Natural killer cell (primary cell): ENCODE measurements at regions not wholly inside any gene's neighbourhood (a gene's known extent, or its start where the extent isn't known, plus 50 kb on each side); places are given as distances from the start of the nearest gene placed in this dataset.

Experiments used
- ATAC-seq, 3 donors: fragments of 150-1000 bp in 2 of 3; fragments of 200-7000 bp in 1 of 3; cut with Tn5 transposase; 1 replicate in 1 of 3; 2 replicates in 2 of 3; pipeline ENCODE4 v1.10.0; 2021; ENCODE audit warnings: mild to moderate bottlenecking in 2 of 3, moderate library complexity in 2 of 3
- DNase-seq, 2 donors: peaks; one replicate each; pipeline versions ENCODE4 v3.0.0 to v3.0.0-alpha.2; 2013 to 2021; ENCODE audit warnings: mixed read lengths in 1 of 2
- H3K27ac ChIP-seq: one replicate; pipeline ENCODE4 v1.5.1; 2013; ENCODE audit warnings: mild to moderate bottlenecking, low read length
- H3K27me3 ChIP-seq: one replicate; pipeline ENCODE4 v1.6.1; 2013; ENCODE audit warnings: low read length; ENCODE audit not compliant: control insufficient read depth, insufficient read depth
- H3K36me3 ChIP-seq: one replicate; pipeline ENCODE4 v1.6.1; 2013; ENCODE audit warnings: low read length; ENCODE audit not compliant: control insufficient read depth, insufficient read depth
- H3K4me1 ChIP-seq: one replicate; pipeline ENCODE4 v1.6.1; 2013; ENCODE audit warnings: low read length; ENCODE audit not compliant: control insufficient read depth, insufficient read depth
- H3K4me3 ChIP-seq: one replicate; pipeline ENCODE4 v1.5.1; 2013; ENCODE audit warnings: low read length
- H3K9me3 ChIP-seq: one replicate; pipeline ENCODE4 v1.6.1; 2013; ENCODE audit warnings: low read length; ENCODE audit not compliant: control insufficient read depth, insufficient read depth
- H3K27ac Mint-ChIP-seq, 2 donors: one replicate each; pipeline ENCODE4 v1.8.0; 2022; ENCODE audit warnings: mild to moderate bottlenecking in 2 of 2, mixed read lengths in 2 of 2, moderate library complexity in 1 of 2
- H3K27me3 Mint-ChIP-seq, 2 donors: one replicate each; pipeline ENCODE4 v1.8.0; 2022; ENCODE audit warnings: low read depth in 2 of 2, mixed read lengths in 2 of 2
- H3K36me3 Mint-ChIP-seq: one replicate; pipeline ENCODE4 v1.8.0; 2022; ENCODE audit warnings: mixed read lengths
- H3K4me1 Mint-ChIP-seq, 2 donors: one replicate each; pipeline ENCODE4 v1.8.0; 2022; ENCODE audit warnings: mixed read lengths in 2 of 2
- H3K4me3 Mint-ChIP-seq: one replicate; pipeline ENCODE4 v1.8.0; 2022; ENCODE audit warnings: mild to moderate bottlenecking, moderate library complexity, mixed read lengths
- H3K9me3 Mint-ChIP-seq, 2 donors: one replicate each; pipeline ENCODE4 v1.8.0; 2022; ENCODE audit warnings: mixed read lengths in 2 of 2
- WGBS: methylation state at CpG from one replicate; pipeline ENCODE4 v1.1.7; 2013; ENCODE audit warnings: missing lambda C conversion rate; ENCODE audit not compliant: insufficient coverage; 5-methylcytosine and 5-hydroxymethylcytosine counted together
- intact Hi-C: fragments of 100-400 bp; cut with micrococcal nuclease; formaldehyde crosslinking; loops from one replicate; pipeline ENCODE4 v1.14.2; 2022
- TF ChIP-seq, protein P1 (sequence below): fragments of 200-600 bp; IDR thresholded peaks from one replicate; pipeline ENCODE4 v1.8.0; 2022; ENCODE audit warnings: antibody characterized with exemption

DNA sequence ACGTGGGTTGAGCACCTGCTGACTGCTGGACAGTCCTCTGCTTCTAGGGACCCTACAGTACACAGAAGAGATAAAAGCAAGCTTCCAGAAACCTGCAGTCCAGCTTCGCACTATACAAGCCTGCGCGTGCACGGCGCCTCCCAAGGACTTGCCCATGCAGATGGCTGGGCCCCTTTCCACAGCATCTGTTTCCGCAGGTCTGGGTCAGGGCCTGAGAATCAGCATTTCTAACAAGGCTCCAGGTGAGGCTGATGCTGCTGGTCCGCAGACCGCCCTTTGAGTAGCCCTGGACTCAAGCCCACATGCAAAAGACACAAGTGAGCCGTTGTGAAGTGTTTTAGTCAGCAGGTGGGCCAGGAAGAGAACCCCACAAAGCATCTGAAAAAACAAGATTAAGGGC, 133.1 kb downstream of the HSD17B3 start:
- no peak overlapping the region for H3K27ac ChIP-seq
- peaks cover 2% of the 10 kb centered on the region for H3K27me3 ChIP-seq
- Mint-ChIP-seq H3K36me3 (no peaks in the 10 kb centered on the region), H3K4me1 (no peaks in the 10 kb centered on the region), H3K9me3 (no peaks in the 10 kb centered on the region), H3K27me3 (peaks cover 8 to 30% of the 10 kb centered on the region in 2 donors), H3K27ac (no peak overlapping the region), H3K4me3 (no peak overlapping the region)
- no peaks in the 10 kb centered on the region for H3K4me1 ChIP-seq
- no peaks in the 10 kb centered on the region for H3K9me3 ChIP-seq
- 89% methylated on average over 10 of the region's 10 CpGs for WGBS
- intact Hi-C loops, result no loop called here
- no peak overlapping the region for H3K4me3 ChIP-seq
- H3K36me3 ChIP-seq, result no peaks in the 10 kb centered on the region
- ATAC-seq (no peak), DNase-seq (no peak)
- TF ChIP-seq, protein P1, sequence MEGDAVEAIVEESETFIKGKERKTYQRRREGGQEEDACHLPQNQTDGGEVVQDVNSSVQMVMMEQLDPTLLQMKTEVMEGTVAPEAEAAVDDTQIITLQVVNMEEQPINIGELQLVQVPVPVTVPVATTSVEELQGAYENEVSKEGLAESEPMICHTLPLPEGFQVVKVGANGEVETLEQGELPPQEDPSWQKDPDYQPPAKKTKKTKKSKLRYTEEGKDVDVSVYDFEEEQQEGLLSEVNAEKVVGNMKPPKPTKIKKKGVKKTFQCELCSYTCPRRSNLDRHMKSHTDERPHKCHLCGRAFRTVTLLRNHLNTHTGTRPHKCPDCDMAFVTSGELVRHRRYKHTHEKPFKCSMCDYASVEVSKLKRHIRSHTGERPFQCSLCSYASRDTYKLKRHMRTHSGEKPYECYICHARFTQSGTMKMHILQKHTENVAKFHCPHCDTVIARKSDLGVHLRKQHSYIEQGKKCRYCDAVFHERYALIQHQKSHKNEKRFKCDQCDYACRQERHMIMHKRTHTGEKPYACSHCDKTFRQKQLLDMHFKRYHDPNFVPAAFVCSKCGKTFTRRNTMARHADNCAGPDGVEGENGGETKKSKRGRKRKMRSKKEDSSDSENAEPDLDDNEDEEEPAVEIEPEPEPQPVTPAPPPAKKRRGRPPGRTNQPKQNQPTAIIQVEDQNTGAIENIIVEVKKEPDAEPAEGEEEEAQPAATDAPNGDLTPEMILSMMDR, result no peak

DNA sequence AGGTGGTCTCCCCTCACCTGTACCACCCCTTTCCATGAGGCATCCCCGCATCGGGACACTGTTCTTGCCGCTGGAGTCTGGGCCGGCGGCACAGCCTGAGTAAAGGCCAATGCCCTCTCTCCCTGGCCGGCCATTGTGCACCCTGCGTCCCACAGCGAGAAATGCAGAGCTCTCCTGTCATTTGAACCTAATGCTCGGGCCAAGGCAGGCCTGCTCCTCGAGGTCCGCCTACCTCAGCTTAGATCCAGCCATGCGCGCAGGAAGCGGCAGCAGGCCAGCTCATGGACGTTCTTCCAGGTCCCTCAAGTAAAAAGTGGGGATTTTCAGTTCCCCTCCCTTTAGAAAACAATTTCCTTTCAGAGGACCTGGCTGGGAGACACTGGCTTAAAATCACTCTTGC, 135.0 kb downstream of the HSD17B3 start:
- Histone ChIP-seq H3K9me3 (no peaks in the 10 kb centered on the region), H3K27me3 (peaks cover 2% of the 10 kb centered on the region), H3K36me3 (no peaks in the 10 kb centered on the region), H3K4me1 (no peaks in the 10 kb centered on the region), H3K27ac (no peak overlapping the region), H3K4me3 (no peak overlapping the region)
- peaks cover 12 to 34% of the 10 kb centered on the region in 2 donors for H3K27me3 Mint-ChIP-seq
- no peak overlapping the region for H3K4me3 Mint-ChIP-seq
- 94% methylated on average over 15 of the region's 15 CpGs for WGBS
- intact Hi-C loops, result no loop called here
- no peak overlapping the region for H3K27ac Mint-ChIP-seq
- no peaks in the 10 kb centered on the region for H3K36me3 Mint-ChIP-seq
- ATAC-seq, result no peak
- no peaks in the 10 kb centered on the region for H3K9me3 Mint-ChIP-seq
- TF ChIP-seq, protein P1, result no peak
- no peak for DNase-seq
- H3K4me1 Mint-ChIP-seq, result no peaks in the 10 kb centered on the region

DNA sequence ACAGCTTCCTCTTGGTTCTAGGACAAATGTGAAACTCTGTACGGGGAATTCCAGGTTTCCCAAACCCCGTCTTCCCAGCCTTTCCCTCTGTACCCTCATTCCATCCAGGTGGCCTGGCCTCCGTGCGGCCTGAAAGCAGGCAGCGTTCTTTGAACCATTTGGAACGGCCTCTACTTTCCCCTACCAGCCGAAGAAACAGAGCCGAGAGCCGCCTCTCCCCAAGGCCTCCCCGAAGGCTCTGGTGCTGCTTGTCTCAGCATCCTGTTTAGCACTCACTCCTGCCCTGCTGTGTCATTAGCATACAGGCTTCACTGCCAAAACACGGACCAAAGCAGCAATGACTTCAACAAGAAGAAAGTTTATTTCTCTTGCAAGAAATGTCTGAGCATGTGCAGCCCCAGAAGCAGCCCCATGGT, 137.7 kb downstream of the HSD17B3 start:
- no peak overlapping the region for H3K4me3 Mint-ChIP-seq
- Histone ChIP-seq H3K27me3 (peaks cover 5% of the 10 kb centered on the region), H3K27ac (no peak overlapping the region), H3K9me3 (peaks cover 4% of the 10 kb centered on the region), H3K4me1 (peaks cover 4% of the 10 kb centered on the region), H3K36me3 (no peaks in the 10 kb centered on the region), H3K4me3 (no peak overlapping the region)
- intact Hi-C loops, result no loop called here
- no peak for ATAC-seq
- H3K36me3 Mint-ChIP-seq, result no peaks in the 10 kb centered on the region
- no peak for DNase-seq
- TF ChIP-seq, protein P1, result no peak
- peaks cover 13 to 36% of the 10 kb centered on the region in 2 donors for H3K27me3 Mint-ChIP-seq
- WGBS, result 90% methylated on average over 11 of the region's 11 CpGs
- H3K9me3 Mint-ChIP-seq, result no peaks in the 10 kb centered on the region
- no peak overlapping the region for H3K27ac Mint-ChIP-seq
- peaks cover 4 to 6% of the 10 kb centered on the region in 2 donors for H3K4me1 Mint-ChIP-seq

DNA sequence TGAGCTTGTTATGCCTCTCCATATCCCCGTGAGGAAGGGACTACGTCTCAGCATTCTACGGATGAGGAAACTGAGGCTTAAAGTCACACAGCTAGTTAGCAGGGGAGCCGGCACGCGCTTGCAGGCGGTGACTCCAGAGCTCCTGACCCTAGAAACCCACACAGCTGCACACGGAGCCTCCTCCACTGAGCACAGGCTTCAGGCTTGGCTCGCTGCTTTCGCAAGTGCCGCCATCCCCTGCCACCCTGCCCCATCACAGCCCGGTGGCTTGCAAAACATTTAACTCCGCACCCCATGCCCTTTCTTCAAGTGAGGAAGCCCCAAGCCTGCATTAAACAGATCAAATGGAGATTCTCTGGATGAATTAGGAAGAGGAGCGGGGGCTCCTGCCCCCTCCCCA, 138.3 kb downstream of the HSD17B3 start:
- Mint-ChIP-seq H3K27me3 (peaks cover 13 to 36% of the 10 kb centered on the region in 2 donors), H3K27ac (no peak overlapping the region), H3K4me3 (no peak overlapping the region), H3K4me1 (peaks cover 9 to 12% of the 10 kb centered on the region in 2 donors), H3K36me3 (no peaks in the 10 kb centered on the region), H3K9me3 (no peaks in the 10 kb centered on the region)
- Histone ChIP-seq H3K9me3 (peaks cover 4% of the 10 kb centered on the region), H3K4me1 (peaks cover 9% of the 10 kb centered on the region), H3K27ac (no peak overlapping the region), H3K4me3 (no peak overlapping the region), H3K36me3 (no peaks in the 10 kb centered on the region), H3K27me3 (peaks cover 5% of the 10 kb centered on the region)
- DNase-seq, result no peak
- TF ChIP-seq, protein P1, result no peak
- intact Hi-C loops, result no loop called here
- WGBS, result 93% methylated on average over 14 of the region's 14 CpGs
- ATAC-seq, result no peak
